ENCODE measurements at regions not wholly inside any gene's neighbourhood (a gene's known extent, or its start where the extent isn't known, plus 50 kb on each side); places are given as distances from the start of the nearest gene placed in this dataset.
A peak's percentile ranks its signal among the peaks of the same experiment; 100 is the strongest.

- H3K4me3 ChIP-seq (ENCODE audit: low read depth, low read length): peak overlapping the region; percentile 31
These were observed 67.3 kb upstream of the AKT3 start for GRCh38 chr1:243917177-243917862.

GRCh38 chr1:243916160-243916559 is 66.1 kb upstream of the AKT3 start:
- no peak overlapping the region for H3K4me3 ChIP-seq (ENCODE audit: low read depth, low read length)

- H3K4me3 ChIP-seq (ENCODE audit: low read depth, low read length): no peak overlapping the region
These were observed 62.3 kb upstream of the AKT3 start for GRCh38 chr1:243912347-243912746.

- H3K4me3 ChIP-seq (ENCODE audit: low read depth, low read length): no peak overlapping the region
These were observed 60.6 kb upstream of the AKT3 start for GRCh38 chr1:243910607-243911006.

GRCh38 chr1:243903895-243904294 is 53.9 kb upstream of the AKT3 start:
- no peak overlapping the region for H3K4me3 ChIP-seq (ENCODE audit: low read depth, low read length)

- no peak overlapping the region for H3K4me3 ChIP-seq (ENCODE audit: low read depth, low read length)
These were observed 53.0 kb upstream of the AKT3 start for GRCh38 chr1:243903041-243903440.

GRCh38 chr1:243902100-243902499 is 52.1 kb upstream of the AKT3 start:
- H3K4me3 ChIP-seq (ENCODE audit: low read depth, low read length): no peak overlapping the region

Measured in iPS-11a (cell line).